Thyroid gland (tissue), 4 donors: ENCODE measurements at regions not wholly inside any gene's neighbourhood (a gene's known extent, or its start where the extent isn't known, plus 50 kb on each side); places are given as distances from the start of the nearest gene placed in this dataset.

ENCODE experiments used
- DNase-seq, 2 donors: peaks; one replicate each; pipeline ENCODE4 v3.0.0-alpha.2; 2019
- H3K27ac ChIP-seq, 3 donors: fragments of 200-600 bp; sonication (generic); 1 replicate in 2 of 3; 2 replicates in 1 of 3; pipeline ENCODE4 v1.5.1; 2016 to 2019; ENCODE audit warnings: mild to moderate bottlenecking in 1 of 3, moderate library complexity in 1 of 3
- H3K27me3 ChIP-seq: fragments of 200-600 bp; sonication (generic); one replicate; pipeline ENCODE4 v1.5.1; 2019
- H3K36me3 ChIP-seq, 2 donors: fragments of 200-600 bp; sonication (generic); one replicate each; pipeline ENCODE4 v1.5.1; 2016 to 2019
- H3K4me1 ChIP-seq, 2 donors: fragments of 200-600 bp; sonication (generic); one replicate each; pipeline ENCODE4 v1.5.1; 2017 to 2019
- H3K4me3 ChIP-seq, 3 donors: fragments of 200-600 bp; sonication (generic); replicated peaks in 1 of 3; 1 replicate in 2 of 3; 2 replicates in 1 of 3; pipeline ENCODE4 v1.5.1; 2016; ENCODE audit warnings: mild to moderate bottlenecking in 1 of 3
- H3K9me3 ChIP-seq: fragments of 200-600 bp; sonication (generic); one replicate; pipeline ENCODE4 v1.5.1; 2017
- POLR2A ChIP-seq, 2 donors: fragments of 450-650 bp; IDR thresholded peaks; one replicate each; pipeline ENCODE4 v1.6.1; 2017; ENCODE audit warnings: antibody characterized with exemption in 2 of 2, mild to moderate bottlenecking in 2 of 2, moderate library complexity in 1 of 2
- WGBS, 2 donors: methylation state at CpG; one replicate each; pipeline ENCODE4 v1.1.5; 2017; 5-methylcytosine and 5-hydroxymethylcytosine counted together
- intact Hi-C: fragments of 100-400 bp; cut with DNase I; formaldehyde crosslinking; loops from one replicate; pipeline ENCODE4 v1.15.1; 2023
- TF ChIP-seq, protein P1 (sequence below), 6 experiments: fragments of 200-600 bp in 3 of 6; fragments of 450-650 bp in 3 of 6; sonication (generic) in 3 of 6; IDR thresholded peaks; one replicate each; pipeline ENCODE4 v1.5.1; 2016 to 2019; ENCODE audit warnings: antibody characterized with exemption in 6 of 6, mild to moderate bottlenecking in 2 of 6, inconsistent platforms in 1 of 6, moderate library complexity in 1 of 6

DNA sequence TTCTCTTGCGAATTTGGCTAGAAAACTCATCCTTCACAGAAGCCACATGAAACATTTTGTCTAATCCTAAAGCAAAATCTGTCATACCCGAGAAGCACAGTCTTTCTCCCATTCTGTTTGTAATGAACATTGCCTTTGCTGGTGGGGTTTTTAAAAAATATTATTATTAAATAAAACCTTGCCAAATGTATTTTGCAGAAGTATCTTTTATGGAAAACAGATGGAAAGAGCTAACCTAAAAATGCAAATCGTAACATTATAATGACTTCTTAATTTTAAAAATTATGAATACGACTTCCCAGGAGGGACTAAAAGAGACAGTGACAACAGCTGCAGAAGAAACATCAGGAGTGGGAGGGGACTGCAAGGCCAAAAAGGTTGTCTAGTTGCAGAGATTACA is 246.3 kb upstream of the TAS2R1 start:
- Histone ChIP-seq H3K9me3 (no peaks in the 10 kb centered on the region), H3K27me3 (no peaks in the 10 kb centered on the region), H3K36me3 (no peaks in the 10 kb centered on the region), H3K4me3 (no peak overlapping the region), H3K4me1 (no peaks in the 10 kb centered on the region), H3K27ac (no peak overlapping the region)
- intact Hi-C loops, result no loop called here
- no peak for TF ChIP-seq POLR2A (IDR thresholded peaks at IDR 0.05)
- TF ChIP-seq, protein P1, sequence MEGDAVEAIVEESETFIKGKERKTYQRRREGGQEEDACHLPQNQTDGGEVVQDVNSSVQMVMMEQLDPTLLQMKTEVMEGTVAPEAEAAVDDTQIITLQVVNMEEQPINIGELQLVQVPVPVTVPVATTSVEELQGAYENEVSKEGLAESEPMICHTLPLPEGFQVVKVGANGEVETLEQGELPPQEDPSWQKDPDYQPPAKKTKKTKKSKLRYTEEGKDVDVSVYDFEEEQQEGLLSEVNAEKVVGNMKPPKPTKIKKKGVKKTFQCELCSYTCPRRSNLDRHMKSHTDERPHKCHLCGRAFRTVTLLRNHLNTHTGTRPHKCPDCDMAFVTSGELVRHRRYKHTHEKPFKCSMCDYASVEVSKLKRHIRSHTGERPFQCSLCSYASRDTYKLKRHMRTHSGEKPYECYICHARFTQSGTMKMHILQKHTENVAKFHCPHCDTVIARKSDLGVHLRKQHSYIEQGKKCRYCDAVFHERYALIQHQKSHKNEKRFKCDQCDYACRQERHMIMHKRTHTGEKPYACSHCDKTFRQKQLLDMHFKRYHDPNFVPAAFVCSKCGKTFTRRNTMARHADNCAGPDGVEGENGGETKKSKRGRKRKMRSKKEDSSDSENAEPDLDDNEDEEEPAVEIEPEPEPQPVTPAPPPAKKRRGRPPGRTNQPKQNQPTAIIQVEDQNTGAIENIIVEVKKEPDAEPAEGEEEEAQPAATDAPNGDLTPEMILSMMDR (IDR thresholded peaks at IDR 0.05), result no peak
- no peak for DNase-seq
- 87 to 89% methylated on average over 4 of the region's 4 CpGs for WGBS, 2 donors

DNA sequence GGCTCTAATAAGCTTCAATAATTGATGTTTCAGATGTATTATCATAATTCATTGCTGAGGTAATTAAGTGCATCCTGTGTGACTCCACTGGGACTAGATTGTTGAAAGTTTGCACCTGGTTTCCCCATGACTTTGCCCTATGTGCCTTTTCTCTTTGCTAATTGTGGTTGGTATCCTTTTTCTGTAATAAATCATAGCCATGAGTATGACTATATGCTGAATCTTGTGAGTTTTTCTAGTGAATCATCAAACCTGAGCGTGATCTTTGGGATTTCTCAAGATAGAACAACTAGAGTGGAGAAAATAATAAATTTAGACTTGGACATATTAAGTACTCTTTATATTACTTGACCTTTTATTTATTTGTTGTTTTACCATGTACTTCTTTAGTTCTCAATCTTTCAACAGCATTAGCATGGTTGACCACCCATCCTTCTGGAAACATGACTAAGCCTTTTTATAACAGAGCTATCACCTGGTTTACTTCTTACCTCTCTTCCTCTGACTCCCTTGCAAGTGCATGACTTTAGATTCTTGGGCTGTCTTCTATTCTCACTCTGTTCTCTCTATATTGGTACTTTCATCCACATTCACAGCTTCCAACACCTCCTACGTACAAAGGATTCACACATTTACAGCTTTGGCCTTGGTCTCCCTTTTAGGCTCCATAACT is 239.6 kb upstream of the TAS2R1 start:
- intact Hi-C loops, result no loop called here
- TF ChIP-seq POLR2A (IDR thresholded peaks at IDR 0.05), result no peak
- TF ChIP-seq, protein P1 (IDR thresholded peaks at IDR 0.05), result no peak
- WGBS, 2 donors, result 87 to 93% methylated on average over 2 of the region's 2 CpGs
- Histone ChIP-seq H3K9me3 (no peaks in the 10 kb centered on the region), H3K27ac (no peak overlapping the region), H3K36me3 (no peaks in the 10 kb centered on the region), H3K27me3 (no peaks in the 10 kb centered on the region), H3K4me3 (no peak overlapping the region), H3K4me1 (no peaks in the 10 kb centered on the region)
- no peak for DNase-seq

DNA sequence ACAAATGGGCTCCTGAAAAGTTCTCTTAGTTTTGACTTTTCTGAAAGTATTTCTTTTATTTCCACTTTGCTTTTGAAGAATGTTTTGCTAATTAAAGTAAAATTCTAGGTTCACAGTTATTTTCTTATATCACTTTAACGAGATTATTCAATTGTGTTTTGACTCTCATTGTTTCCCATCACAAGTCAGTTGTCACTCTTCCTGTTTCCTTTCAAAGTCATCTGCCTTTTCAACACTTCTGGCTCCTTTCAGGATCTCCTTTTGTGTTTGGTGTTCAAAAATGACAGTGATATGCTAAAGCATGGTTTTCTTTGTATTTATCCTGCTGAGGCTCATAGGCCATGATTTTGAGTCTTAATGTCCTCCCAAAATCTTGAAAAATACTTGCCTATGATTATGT is 235.4 kb upstream of the TAS2R1 start:
- WGBS, 2 donors, result 86 to 87% methylated on average over 1 of the region's 1 CpG
- Histone ChIP-seq H3K9me3 (no peaks in the 10 kb centered on the region), H3K27me3 (no peaks in the 10 kb centered on the region), H3K27ac (no peak overlapping the region), H3K4me3 (no peak overlapping the region), H3K4me1 (peaks cover 5 to 12% of the 10 kb centered on the region in 2 donors), H3K36me3 (no peaks in the 10 kb centered on the region)
- DNase-seq, result no peak
- TF ChIP-seq POLR2A (IDR thresholded peaks at IDR 0.05), result no peak
- TF ChIP-seq, protein P1 (IDR thresholded peaks at IDR 0.05), result no peak
- intact Hi-C loops, result no loop called here

DNA sequence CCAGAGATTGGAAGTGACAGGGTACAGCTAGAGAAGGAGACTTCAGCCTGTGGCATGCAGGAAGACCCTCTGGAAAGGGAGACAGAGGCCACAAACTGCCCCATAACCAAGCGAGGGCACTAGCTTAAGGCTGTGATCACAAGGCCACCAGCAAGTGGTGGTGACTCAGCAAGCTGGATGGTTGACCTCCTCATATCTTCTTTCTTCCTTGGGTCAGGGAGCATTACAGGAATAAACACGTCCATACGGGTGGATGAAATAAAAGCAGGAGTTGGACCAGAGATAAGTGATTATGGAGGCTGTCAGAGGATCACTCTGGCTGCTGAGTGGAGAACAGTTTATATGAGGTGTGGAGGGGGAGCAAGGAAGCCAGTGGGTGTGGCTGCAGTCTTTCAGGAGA is 234.6 kb upstream of the TAS2R1 start:
- intact Hi-C loops, result no loop called here
- peaks cover 5 to 12% of the 10 kb centered on the region in 2 donors for H3K4me1 ChIP-seq
- H3K36me3 ChIP-seq, result no peaks in the 10 kb centered on the region
- H3K9me3 ChIP-seq, result no peaks in the 10 kb centered on the region
- H3K4me3 ChIP-seq, result no peak overlapping the region
- H3K27me3 ChIP-seq, result no peaks in the 10 kb centered on the region
- TF ChIP-seq, protein P1 (IDR thresholded peaks at IDR 0.05), result no peak
- no peak for TF ChIP-seq POLR2A (IDR thresholded peaks at IDR 0.05)
- no peak overlapping the region for H3K27ac ChIP-seq
- WGBS, 2 donors, result 75 to 92% methylated on average over 3 of the region's 3 CpGs
- no peak for DNase-seq

DNA sequence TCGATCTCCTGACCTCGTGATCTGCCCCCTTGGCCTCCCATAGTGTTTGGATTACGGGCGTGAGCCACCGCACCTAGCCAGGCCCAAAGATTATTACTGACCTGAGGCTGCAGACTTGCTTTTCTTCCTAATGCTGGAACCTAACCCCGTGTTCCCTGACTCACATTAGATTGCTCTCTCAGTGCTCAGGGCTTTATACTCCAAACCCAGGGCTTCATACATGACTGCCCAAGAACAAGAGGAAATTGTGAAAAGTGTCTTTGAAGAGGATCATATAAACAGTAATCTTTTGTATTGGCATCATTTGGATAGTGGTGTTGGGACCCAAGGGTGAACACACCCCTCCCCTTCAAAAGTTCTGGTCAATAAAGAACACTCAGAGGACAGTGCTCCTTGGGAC is 233.3 kb upstream of the TAS2R1 start:
- H3K4me3 ChIP-seq, result no peak overlapping the region
- H3K27me3 ChIP-seq, result no peaks in the 10 kb centered on the region
- peaks cover 5 to 12% of the 10 kb centered on the region in 2 donors for H3K4me1 ChIP-seq
- no peak overlapping the region for H3K27ac ChIP-seq
- WGBS, 2 donors, result 87 to 92% methylated on average over 6 of the region's 6 CpGs
- TF ChIP-seq, protein P1 (IDR thresholded peaks at IDR 0.05), result no peak
- TF ChIP-seq POLR2A (IDR thresholded peaks at IDR 0.05), result no peak
- H3K9me3 ChIP-seq, result no peaks in the 10 kb centered on the region
- H3K36me3 ChIP-seq, result no peaks in the 10 kb centered on the region
- DNase-seq, result no peak
- intact Hi-C loops, result no loop called here
